GM23248 (cell line): ENCODE measurements at regions not wholly inside any gene's neighbourhood (a gene's known extent, or its start where the extent isn't known, plus 50 kb on each side); places are given as distances from the start of the nearest gene placed in this dataset.

Experiments
- DNase-seq: peaks from one replicate; pipeline ENCODE4 v3.0.0-alpha.2; 2015
- H2AFZ ChIP-seq: fragments of 200-600 bp; sonication (generic); 2 replicates; pipeline ENCODE4 v1.6.1; 2016; ENCODE audit warnings: antibody characterized with exemption
- H3F3A ChIP-seq: fragments of 200-600 bp; sonication (generic); 2 replicates; pipeline ENCODE4 v1.6.1; 2016; ENCODE audit warnings: mild to moderate bottlenecking, antibody characterized with exemption, mixed run types; ENCODE audit not compliant: insufficient read depth
- H3K27ac ChIP-seq: fragments of 200-600 bp; sonication (generic); 2 replicates; pipeline ENCODE4 v1.5.1; 2016; ENCODE audit warnings: mild to moderate bottlenecking
- H3K27me3 ChIP-seq: fragments of 200-600 bp; sonication (generic); replicated peaks from 2 replicates; pipeline ENCODE4 v1.6.1; 2016; ENCODE audit warnings: mild to moderate bottlenecking; ENCODE audit not compliant: insufficient read depth
- H3K36me3 ChIP-seq: fragments of 200-600 bp; sonication (generic); 2 replicates; pipeline ENCODE4 v1.6.1; 2016; ENCODE audit warnings: low read depth, mild to moderate bottlenecking
- H3K4me1 ChIP-seq: fragments of 200-600 bp; sonication (generic); 2 replicates; pipeline ENCODE4 v1.6.1; 2016; ENCODE audit warnings: mild to moderate bottlenecking; ENCODE audit not compliant: insufficient read depth
- H3K4me2 ChIP-seq: fragments of 200-600 bp; sonication (generic); one replicate; pipeline ENCODE4 v1.6.1; 2016; ENCODE audit warnings: mild to moderate bottlenecking; ENCODE audit not compliant: unreplicated experiment
- H3K4me3 ChIP-seq: fragments of 200-600 bp; sonication (generic); 2 replicates; pipeline ENCODE4 v1.5.1; 2016; ENCODE audit warnings: mild to moderate bottlenecking
- H3K79me2 ChIP-seq: fragments of 200-600 bp; sonication (generic); 2 replicates; pipeline ENCODE4 v1.6.1; 2016; ENCODE audit warnings: mild to moderate bottlenecking; ENCODE audit not compliant: insufficient read depth
- H3K9ac ChIP-seq: fragments of 200-600 bp; sonication (generic); 2 replicates; pipeline ENCODE4 v1.6.1; 2016; ENCODE audit warnings: mild to moderate bottlenecking
- H3K9me2 ChIP-seq: fragments of 200-600 bp; sonication (generic); 2 replicates; pipeline ENCODE4 v1.6.1; 2016; ENCODE audit warnings: mixed run types, mild to moderate bottlenecking, moderate library complexity; ENCODE audit not compliant: insufficient read depth
- H3K9me3 ChIP-seq: fragments of 200-600 bp; sonication (generic); one replicate; pipeline ENCODE4 v1.6.1; 2017; ENCODE audit warnings: low read depth
- H4K20me1 ChIP-seq: fragments of 200-600 bp; sonication (generic); 2 replicates; pipeline ENCODE4 v1.6.0; 2016; ENCODE audit not compliant: insufficient read depth
- EZH2 ChIP-seq: fragments of 200-600 bp; sonication (generic); IDR thresholded peaks from 2 replicates; pipeline ENCODE4 v1.6.1; 2018; ENCODE audit warnings: antibody characterized with exemption, mild to moderate bottlenecking; ENCODE audit not compliant: insufficient read depth, poor library complexity, severe bottlenecking
- EZH2phosphoT487 ChIP-seq: fragments of 200-600 bp; sonication (generic); IDR thresholded peaks from 2 replicates; pipeline ENCODE4 v1.6.1; 2018; ENCODE audit warnings: antibody characterized with exemption, moderate library complexity, mild to moderate bottlenecking, low read depth; ENCODE audit not compliant: insufficient read depth
- WGBS, 2 experiments: methylation state at CpG; one replicate each; pipeline ENCODE4 v1.1.6; 2015 to 2017; ENCODE audit warnings: low lambda C conversion rate in 2 of 2, low coverage in 1 of 2; ENCODE audit errors: missing lambda C conversion rate in 2 of 2; 5-methylcytosine and 5-hydroxymethylcytosine counted together
- in situ Hi-C: fragments of 300-500 bp; cut with MboI; formaldehyde crosslinking; loops from 2 replicates; pipeline ENCODE4 v1.15.0; 2020

GRCh38 chr3:163043074-163043473, 1546.5 kb downstream of the OTOL1 start:
- peak; percentile 31 for DNase-seq
- Histone ChIP-seq H4K20me1 (no peaks in the 10 kb centered on the region), H3K79me2 (no peaks in the 10 kb centered on the region), H3K9me2 (no peaks in the 10 kb centered on the region), H3K27me3 (no peaks in the 10 kb centered on the region), H3K9ac (no peak overlapping the region), H3K4me1 (no peaks in the 10 kb centered on the region; the same call in 1 of the 2 replicates), H3K9me3 (no peaks in the 10 kb centered on the region), H3K36me3 (no peaks in the 10 kb centered on the region), H3K4me3 (no peak overlapping the region), H3K27ac (no peak overlapping the region), H3F3A (no peaks in the 10 kb centered on the region), H3K4me2 (no peak overlapping the region), H2AFZ (no peak overlapping the region)
- in situ Hi-C loops: no loop called here
- 46% methylated on average over 3 of the region's 3 CpGs for WGBS, 2 experiments
- TF ChIP-seq EZH2: no peak
- TF ChIP-seq EZH2phosphoT487: no peak

- Histone ChIP-seq H3K4me3 (no peak overlapping the region), H3K27me3 (no peaks in the 10 kb centered on the region), H3K9me2 (no peaks in the 10 kb centered on the region), H3K9me3 (no peaks in the 10 kb centered on the region), H3K4me1 (peaks cover 4% of the 10 kb centered on the region; the same call in 1 of the 2 replicates), H2AFZ (no peak overlapping the region), H3K79me2 (no peaks in the 10 kb centered on the region), H3F3A (no peaks in the 10 kb centered on the region), H3K9ac (no peak overlapping the region), H4K20me1 (no peaks in the 10 kb centered on the region), H3K4me2 (no peak overlapping the region), H3K36me3 (no peaks in the 10 kb centered on the region), H3K27ac (no peak overlapping the region)
- TF ChIP-seq EZH2phosphoT487 (no peak), EZH2 (no peak)
- in situ Hi-C loops: no loop called here
- DNase-seq: no peak
- 79 to 85% methylated on average over 2 of the region's 2 CpGs for WGBS, 2 experiments
Measured at GRCh38 chr3:163045945-163046344, 1549.3 kb downstream of the OTOL1 start.

GRCh38 chr3:163048881-163049280, 1552.3 kb downstream of the OTOL1 start:
- H3K9me2 ChIP-seq: no peaks in the 10 kb centered on the region
- H3K4me2 ChIP-seq: no peak overlapping the region
- H4K20me1 ChIP-seq: no peaks in the 10 kb centered on the region
- H3K79me2 ChIP-seq: no peaks in the 10 kb centered on the region
- H2AFZ ChIP-seq: no peak overlapping the region
- no peak overlapping the region for H3K9ac ChIP-seq
- no peaks in the 10 kb centered on the region for H3F3A ChIP-seq
- no peaks in the 10 kb centered on the region for H3K9me3 ChIP-seq
- 50 to 54% methylated on average over 1 of the region's 1 CpG for WGBS, 2 experiments
- TF ChIP-seq EZH2phosphoT487 (no peak), EZH2 (no peak)
- H3K4me3 ChIP-seq: no peak overlapping the region
- H3K36me3 ChIP-seq: no peaks in the 10 kb centered on the region
- DNase-seq: peak; percentile 38
- no peak overlapping the region for H3K27ac ChIP-seq
- in situ Hi-C loops: no loop called here
- no peaks in the 10 kb centered on the region for H3K27me3 ChIP-seq
- peaks cover 4% of the 10 kb centered on the region; the same call in 1 of the 2 replicates for H3K4me1 ChIP-seq

GRCh38 chr3:163056874-163057497, 1560.4 kb downstream of the OTOL1 start:
- WGBS, 2 experiments: 0 to 7% methylated on average over 2 of the region's 2 CpGs

More at GRCh38 chr3:163056874-163057497, 1560.4 kb downstream of the OTOL1 start:
- Histone ChIP-seq H2AFZ (no peak overlapping the region), H3K9me2 (no peaks in the 10 kb centered on the region), H3K9me3 (no peaks in the 10 kb centered on the region), H3K4me1 (peaks cover 10% of the 10 kb centered on the region; the same call in 1 of the 2 replicates), H4K20me1 (no peaks in the 10 kb centered on the region), H3K9ac (no peak overlapping the region), H3K4me2 (no peak overlapping the region), H3F3A (no peaks in the 10 kb centered on the region), H3K27ac (no peak overlapping the region), H3K4me3 (no peak overlapping the region), H3K27me3 (no peaks in the 10 kb centered on the region), H3K36me3 (no peaks in the 10 kb centered on the region), H3K79me2 (no peaks in the 10 kb centered on the region)
- peak; percentile 49 for DNase-seq
- in situ Hi-C loops: no loop called here
- TF ChIP-seq EZH2: no peak
- no peak for TF ChIP-seq EZH2phosphoT487
